Kidney (tissue), 13 donors: ENCODE measurements at regions not wholly inside any gene's neighbourhood (a gene's known extent, or its start where the extent isn't known, plus 50 kb on each side); places are given as distances from the start of the nearest gene placed in this dataset.

ENCODE experiments used
- DNase-seq, 5 donors: peaks; one replicate each; pipeline ENCODE4 v3.0.0-alpha.2; 2013 to 2020
- FAIRE-seq: peaks from 2 replicates; lab custom pipeline; 2012; peaks lifted over from hg19 to GRCh38; lab: Jason Lieb, UNC
- H3K27ac ChIP-seq, 2 donors: one replicate each; pipeline ENCODE4 v1.7.0; 2013; ENCODE audit warnings: low read depth in 2 of 2, low read length in 2 of 2, inconsistent platforms in 1 of 2
- H3K27me3 ChIP-seq: one replicate; pipeline ENCODE4 v1.7.1; 2013; ENCODE audit warnings: low read length, inconsistent platforms; ENCODE audit not compliant: control insufficient read depth, insufficient read depth
- H3K36me3 ChIP-seq, 3 donors: one replicate each; pipeline versions ENCODE4 v1.7.0 to v1.7.1; 2013; ENCODE audit warnings: low read length in 3 of 3, control low read depth in 1 of 3, inconsistent platforms in 1 of 3; ENCODE audit not compliant: insufficient read depth in 3 of 3, control insufficient read depth in 2 of 3
- H3K4me1 ChIP-seq, 3 donors: one replicate each; pipeline versions ENCODE4 v1.7.0 to v1.7.1; 2013; ENCODE audit warnings: low read length in 3 of 3, inconsistent platforms in 1 of 3, low read depth in 1 of 3; ENCODE audit not compliant: control insufficient read depth in 2 of 3, insufficient read depth in 2 of 3
- H3K4me3 ChIP-seq, 3 donors: one replicate each; pipeline versions ENCODE4 v1.7.0 to v1.8.1; 2013; ENCODE audit warnings: low read length in 3 of 3, control low read depth in 1 of 3, inconsistent platforms in 1 of 3
- H3K9ac ChIP-seq, 3 donors: one replicate each; pipeline versions ENCODE4 v1.7.0 to v1.7.1; 2013; ENCODE audit warnings: low read length in 3 of 3, control low read depth in 1 of 3, inconsistent platforms in 1 of 3
- H3K9me3 ChIP-seq, 3 donors: one replicate each; pipeline versions ENCODE4 v1.7.0 to v1.7.1; 2013; ENCODE audit warnings: low read length in 3 of 3, control low read depth in 1 of 3, inconsistent platforms in 1 of 3; ENCODE audit not compliant: control insufficient read depth in 2 of 3, insufficient read depth in 1 of 3
- intact Hi-C: fragments of 100-400 bp; cut with DNase I; formaldehyde crosslinking; loops from one replicate; pipeline ENCODE4 v1.11.1; 2022
- TF ChIP-seq, protein P1 (sequence below): IDR thresholded peaks from 3 replicates; pipeline ENCODE4 v1.5.1; 2012; ENCODE audit warnings: mild to moderate bottlenecking, moderate library complexity, borderline replicate concordance; ENCODE audit not compliant: insufficient read depth; ENCODE audit errors: extremely low read depth
- donor health status: control.
- donor health status: control.
- donor health status: control.
- donor health status: control.
- donor health status: control.
- donor health status: DM: yes; HTN: yes; CAD: no.
- donor health status: Normal renal cell carcinoma (clear cell type).

DNA sequence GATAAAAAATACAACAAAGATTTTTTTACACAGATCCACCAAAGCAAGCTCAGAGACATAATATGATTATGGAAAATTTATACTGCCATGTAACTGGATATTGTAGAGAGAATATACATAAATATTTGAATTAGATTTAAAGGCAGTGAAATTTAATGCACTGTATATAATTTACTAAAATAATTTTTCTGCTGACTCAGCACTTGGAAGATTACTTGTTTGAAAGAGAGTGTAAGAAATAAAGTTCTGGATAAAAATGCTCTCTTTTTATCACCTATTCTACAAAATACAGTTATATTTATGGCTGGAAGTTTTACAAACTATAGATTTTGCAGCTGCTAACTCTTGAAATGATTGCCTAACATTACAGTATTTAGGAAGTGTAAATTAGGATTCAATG lies 628.3 kb upstream of the CHORDC1 start:
- intact Hi-C loops, result no loop called here
- no peaks in the 10 kb centered on the region for H3K4me1 ChIP-seq
- no peak overlapping the region for H3K27ac ChIP-seq
- H3K9me3 ChIP-seq, result no peaks in the 10 kb centered on the region
- no peak overlapping the region for H3K9ac ChIP-seq
- FAIRE-seq (no peak), DNase-seq (no peak)
- H3K27me3 ChIP-seq, result no peaks in the 10 kb centered on the region
- no peaks in the 10 kb centered on the region for H3K36me3 ChIP-seq
- no peak overlapping the region for H3K4me3 ChIP-seq
- TF ChIP-seq, protein P1, sequence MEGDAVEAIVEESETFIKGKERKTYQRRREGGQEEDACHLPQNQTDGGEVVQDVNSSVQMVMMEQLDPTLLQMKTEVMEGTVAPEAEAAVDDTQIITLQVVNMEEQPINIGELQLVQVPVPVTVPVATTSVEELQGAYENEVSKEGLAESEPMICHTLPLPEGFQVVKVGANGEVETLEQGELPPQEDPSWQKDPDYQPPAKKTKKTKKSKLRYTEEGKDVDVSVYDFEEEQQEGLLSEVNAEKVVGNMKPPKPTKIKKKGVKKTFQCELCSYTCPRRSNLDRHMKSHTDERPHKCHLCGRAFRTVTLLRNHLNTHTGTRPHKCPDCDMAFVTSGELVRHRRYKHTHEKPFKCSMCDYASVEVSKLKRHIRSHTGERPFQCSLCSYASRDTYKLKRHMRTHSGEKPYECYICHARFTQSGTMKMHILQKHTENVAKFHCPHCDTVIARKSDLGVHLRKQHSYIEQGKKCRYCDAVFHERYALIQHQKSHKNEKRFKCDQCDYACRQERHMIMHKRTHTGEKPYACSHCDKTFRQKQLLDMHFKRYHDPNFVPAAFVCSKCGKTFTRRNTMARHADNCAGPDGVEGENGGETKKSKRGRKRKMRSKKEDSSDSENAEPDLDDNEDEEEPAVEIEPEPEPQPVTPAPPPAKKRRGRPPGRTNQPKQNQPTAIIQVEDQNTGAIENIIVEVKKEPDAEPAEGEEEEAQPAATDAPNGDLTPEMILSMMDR, result no peak

DNA sequence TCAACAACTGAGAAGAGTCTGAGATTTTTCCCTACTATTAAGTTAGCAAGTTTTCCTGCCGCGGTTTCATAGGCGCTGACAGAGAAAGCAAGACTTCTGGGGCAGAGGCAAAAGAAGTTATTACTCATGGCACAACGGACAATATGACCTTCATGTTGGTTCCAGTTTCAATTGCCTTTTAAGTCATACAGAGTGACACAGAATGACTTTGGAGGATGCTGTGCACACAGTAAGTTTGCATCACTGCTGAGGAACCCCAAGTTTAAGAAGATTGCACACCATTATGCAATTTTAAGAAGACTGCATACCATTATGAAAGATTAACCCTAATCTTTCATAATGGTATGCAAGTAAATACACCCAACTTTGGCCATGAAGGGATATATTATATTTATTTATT lies 626.5 kb upstream of the CHORDC1 start:
- intact Hi-C loops, result no loop called here
- H3K9me3 ChIP-seq, result no peaks in the 10 kb centered on the region
- FAIRE-seq (no peak), DNase-seq (no peak)
- H3K9ac ChIP-seq, result no peak overlapping the region
- no peaks in the 10 kb centered on the region for H3K4me1 ChIP-seq
- H3K27me3 ChIP-seq, result no peaks in the 10 kb centered on the region
- TF ChIP-seq, protein P1, result no peak
- no peak overlapping the region for H3K4me3 ChIP-seq
- no peaks in the 10 kb centered on the region for H3K36me3 ChIP-seq
- no peak overlapping the region for H3K27ac ChIP-seq

DNA sequence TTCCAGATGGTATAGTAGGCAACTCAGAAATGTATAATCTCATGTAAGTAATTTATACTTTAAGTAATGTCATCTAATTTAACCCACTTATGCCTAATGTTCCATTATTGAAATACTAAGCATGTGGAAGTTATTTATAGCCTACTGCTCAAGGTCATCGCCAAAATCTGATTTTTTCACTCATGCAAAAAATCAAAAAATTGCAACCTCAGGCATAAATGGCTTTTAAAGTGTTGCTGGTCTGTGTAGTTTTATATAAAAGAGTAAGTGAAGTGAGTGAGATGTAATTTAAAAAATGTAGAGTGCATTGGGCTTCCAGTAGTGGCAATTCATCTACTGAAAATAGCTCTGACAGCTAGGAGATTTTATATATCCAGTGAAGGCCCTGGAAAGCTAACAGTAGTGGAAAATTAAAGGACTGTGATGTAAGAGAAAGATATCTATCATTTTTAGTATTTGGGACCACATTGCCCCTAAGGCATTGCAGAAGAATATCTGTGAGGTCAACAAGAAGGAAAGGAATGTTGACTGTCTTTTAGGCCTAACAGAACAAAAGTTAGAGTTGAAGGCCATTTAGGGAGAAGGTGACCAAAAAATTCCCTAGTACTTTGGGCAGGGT lies 624.5 kb upstream of the CHORDC1 start:
- Histone ChIP-seq H3K9me3 (no peaks in the 10 kb centered on the region), H3K27me3 (no peaks in the 10 kb centered on the region), H3K9ac (no peak overlapping the region), H3K4me3 (no peak overlapping the region), H3K4me1 (no peaks in the 10 kb centered on the region), H3K27ac (no peak overlapping the region), H3K36me3 (no peaks in the 10 kb centered on the region)
- no peak for DNase-seq
- TF ChIP-seq, protein P1, result no peak
- no peak for FAIRE-seq
- intact Hi-C loops, result no loop called here

DNA sequence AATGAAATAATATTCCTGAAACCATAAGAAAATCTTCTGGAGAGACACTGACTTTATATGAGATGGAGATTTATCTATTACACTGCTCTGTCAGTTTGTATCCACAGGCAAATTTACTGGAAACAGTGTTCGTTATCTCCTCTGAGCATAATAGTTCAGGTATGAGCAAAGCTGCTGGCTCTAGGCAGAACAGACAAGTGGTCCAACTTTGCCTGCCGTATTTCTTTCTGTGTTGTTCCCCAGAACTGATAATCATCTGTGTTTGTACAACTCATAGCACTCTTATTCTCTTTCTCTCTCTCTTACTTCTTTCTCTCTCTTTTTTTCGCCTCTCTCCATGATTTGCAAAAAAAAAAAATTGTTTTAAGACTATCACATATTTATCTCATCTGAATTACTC lies 623.8 kb upstream of the CHORDC1 start:
- no peaks in the 10 kb centered on the region for H3K27me3 ChIP-seq
- H3K9ac ChIP-seq, result no peak overlapping the region
- no peaks in the 10 kb centered on the region for H3K4me1 ChIP-seq
- intact Hi-C loops, result no loop called here
- no peak overlapping the region for H3K4me3 ChIP-seq
- H3K9me3 ChIP-seq, result no peaks in the 10 kb centered on the region
- H3K27ac ChIP-seq, result no peak overlapping the region
- H3K36me3 ChIP-seq, result no peaks in the 10 kb centered on the region
- DNase-seq (no peak), FAIRE-seq (no peak)
- TF ChIP-seq, protein P1, result no peak
